ENCODE measurements at regions not wholly inside any gene's neighbourhood (a gene's known extent, or its start where the extent isn't known, plus 50 kb on each side); places are given as distances from the start of the nearest gene placed in this dataset.

GRCh38 chr9:85263288-85263687, 478.5 kb downstream of the AGTPBP1 start:
- no peak for TF ChIP-seq CTCF (IDR thresholded peaks at IDR 0.05)
- TF ChIP-seq ZFX (IDR thresholded peaks at IDR 0.05; ENCODE audit: borderline replicate concordance): no peak
- H3K27ac ChIP-seq: no peak overlapping the region

DNA sequence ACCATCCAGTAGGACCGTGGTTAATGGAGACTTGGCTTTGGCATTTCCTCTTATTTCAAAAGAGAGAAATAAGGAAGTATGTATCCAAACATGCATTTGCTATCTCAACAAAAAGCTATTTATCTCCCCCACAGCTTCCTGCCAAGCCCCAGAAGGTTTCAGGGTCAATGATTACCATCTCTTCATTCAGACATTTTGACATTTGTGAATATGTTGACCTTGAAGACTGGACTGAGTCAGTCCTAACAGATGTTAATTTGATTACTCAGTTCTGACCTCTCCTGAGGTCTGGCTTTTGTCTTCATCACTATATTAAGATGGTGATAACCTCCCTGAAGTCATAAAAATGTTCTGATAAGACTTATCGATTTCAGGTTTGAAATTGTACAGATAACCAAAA, 479.4 kb downstream of the AGTPBP1 start:
- no peak overlapping the region for H3K27ac ChIP-seq
- TF ChIP-seq ZFX (IDR thresholded peaks at IDR 0.05; ENCODE audit: borderline replicate concordance) (no peak), CTCF (IDR thresholded peaks at IDR 0.05) (no peak)

- no peak for TF ChIP-seq CTCF (IDR thresholded peaks at IDR 0.05)
- no peak for TF ChIP-seq ZFX (IDR thresholded peaks at IDR 0.05; ENCODE audit: borderline replicate concordance)
- no peak overlapping the region for H3K27ac ChIP-seq
These were observed 481.4 kb downstream of the AGTPBP1 start for GRCh38 chr9:85260275-85260845.

GRCh38 chr9:85258823-85259370, 482.9 kb downstream of the AGTPBP1 start:
- H3K27ac ChIP-seq: no peak overlapping the region
- TF ChIP-seq ZFX (IDR thresholded peaks at IDR 0.05; ENCODE audit: borderline replicate concordance) (no peak), CTCF (IDR thresholded peaks at IDR 0.05) (peak; percentile 68)

DNA sequence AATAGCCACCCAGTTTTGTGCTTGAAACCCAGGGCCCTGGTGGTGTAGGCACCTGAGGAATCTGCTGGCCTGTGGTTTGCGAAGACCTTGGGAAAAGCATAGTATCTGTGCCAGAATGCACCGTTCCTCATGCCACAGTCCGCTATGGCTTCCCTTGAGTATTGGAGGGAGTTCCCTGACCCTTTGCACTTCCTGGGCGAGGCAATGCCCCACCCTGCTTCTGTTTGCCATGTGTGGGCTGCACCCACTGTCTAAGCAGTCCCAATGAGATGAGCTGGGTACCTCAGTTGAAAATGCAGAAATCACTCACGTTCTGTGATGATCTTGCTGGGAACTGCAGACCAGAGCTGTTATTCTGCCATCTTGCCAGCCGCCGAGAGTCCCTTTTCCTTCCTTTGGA, 483.5 kb downstream of the AGTPBP1 start:
- H3K27ac ChIP-seq: no peak overlapping the region
- TF ChIP-seq CTCF (IDR thresholded peaks at IDR 0.05) (no peak), ZFX (IDR thresholded peaks at IDR 0.05; ENCODE audit: borderline replicate concordance) (no peak)

- TF ChIP-seq CTCF (IDR thresholded peaks at IDR 0.05) (no peak), ZFX (IDR thresholded peaks at IDR 0.05; ENCODE audit: borderline replicate concordance) (no peak)
- H3K27ac ChIP-seq: no peak overlapping the region
These were observed 492.5 kb downstream of the AGTPBP1 start for GRCh38 chr9:85249313-85249621.

GRCh38 chr9:85248514-85249312, 493.0 kb downstream of the AGTPBP1 start:
- H3K27ac ChIP-seq: no peak overlapping the region
- TF ChIP-seq ZFX (IDR thresholded peaks at IDR 0.05; ENCODE audit: borderline replicate concordance): no peak
